T-helper 1 cell treated with Interleukin-12 subunit alpha and Interleukin-12 subunit beta and Interleukin-4 antibody, amounts not matched to agents 30 μg/mL and 1 μg/mL, for 36 hours (primary cell): ENCODE measurements at regions not wholly inside any gene's neighbourhood (a gene's known extent, or its start where the extent isn't known, plus 50 kb on each side); places are given as distances from the start of the nearest gene placed in this dataset.

Experiments used
- H3K27ac Mint-ChIP-seq: one replicate; pipeline ENCODE4 v1.8.0; 2021; ENCODE audit warnings: mild to moderate bottlenecking, mixed read lengths
- H3K27me3 Mint-ChIP-seq: one replicate; pipeline ENCODE4 v1.8.0; 2021; ENCODE audit warnings: low read depth, mixed read lengths
- H3K36me3 Mint-ChIP-seq: one replicate; pipeline ENCODE4 v1.8.0; 2021; ENCODE audit warnings: low read depth, mixed read lengths
- H3K4me1 Mint-ChIP-seq: one replicate; pipeline ENCODE4 v1.8.0; 2021; ENCODE audit warnings: low read depth, mixed read lengths
- H3K4me3 Mint-ChIP-seq: one replicate; pipeline ENCODE4 v1.8.0; 2021; ENCODE audit warnings: mild to moderate bottlenecking, moderate library complexity, mixed read lengths
- H3K9me3 Mint-ChIP-seq: one replicate; pipeline ENCODE4 v1.8.0; 2021; ENCODE audit warnings: mixed read lengths

- H3K27ac Mint-ChIP-seq = no peak overlapping the region
- peaks cover 8% of the 10 kb centered on the region for H3K9me3 Mint-ChIP-seq
- H3K36me3 Mint-ChIP-seq = no peaks in the 10 kb centered on the region
- no peaks in the 10 kb centered on the region for H3K4me1 Mint-ChIP-seq
- no peaks in the 10 kb centered on the region for H3K27me3 Mint-ChIP-seq
- no peak overlapping the region for H3K4me3 Mint-ChIP-seq
Measured at GRCh38 chr18:29003194-29003593, 826.3 kb upstream of the CDH2 start.

- Mint-ChIP-seq H3K36me3 (no peaks in the 10 kb centered on the region), H3K4me1 (no peaks in the 10 kb centered on the region), H3K27me3 (no peaks in the 10 kb centered on the region), H3K9me3 (peaks cover 8% of the 10 kb centered on the region), H3K27ac (no peak overlapping the region), H3K4me3 (no peak overlapping the region)
Measured at GRCh38 chr18:29002747-29003146, 825.8 kb upstream of the CDH2 start.

GRCh38 chr18:28999726-29000125 is 822.8 kb upstream of the CDH2 start:
- Mint-ChIP-seq H3K4me1 (no peaks in the 10 kb centered on the region), H3K27ac (no peak overlapping the region), H3K36me3 (no peaks in the 10 kb centered on the region), H3K4me3 (no peak overlapping the region), H3K9me3 (peaks cover 13% of the 10 kb centered on the region), H3K27me3 (no peaks in the 10 kb centered on the region)

GRCh38 chr18:28995319-28995718 is 818.4 kb upstream of the CDH2 start:
- Mint-ChIP-seq H3K36me3 (no peaks in the 10 kb centered on the region), H3K27ac (no peak overlapping the region), H3K27me3 (no peaks in the 10 kb centered on the region), H3K4me3 (no peak overlapping the region), H3K4me1 (no peaks in the 10 kb centered on the region), H3K9me3 (peaks cover 22% of the 10 kb centered on the region)

- Mint-ChIP-seq H3K4me1 (no peaks in the 10 kb centered on the region), H3K27ac (no peak overlapping the region), H3K27me3 (no peaks in the 10 kb centered on the region), H3K36me3 (no peaks in the 10 kb centered on the region), H3K4me3 (no peak overlapping the region), H3K9me3 (peaks cover 24% of the 10 kb centered on the region)
Measured at GRCh38 chr18:28984731-28985130, 807.8 kb upstream of the CDH2 start.

GRCh38 chr18:28974504-28974903 is 797.6 kb upstream of the CDH2 start:
- Mint-ChIP-seq H3K9me3 (peaks cover 18% of the 10 kb centered on the region), H3K27me3 (no peaks in the 10 kb centered on the region), H3K4me3 (no peak overlapping the region), H3K36me3 (no peaks in the 10 kb centered on the region), H3K27ac (no peak overlapping the region), H3K4me1 (no peaks in the 10 kb centered on the region)

GRCh38 chr18:28973324-28973723 is 796.4 kb upstream of the CDH2 start:
- Mint-ChIP-seq H3K9me3 (peaks cover 18% of the 10 kb centered on the region), H3K4me3 (no peak overlapping the region), H3K36me3 (no peaks in the 10 kb centered on the region), H3K27me3 (no peaks in the 10 kb centered on the region), H3K4me1 (no peaks in the 10 kb centered on the region), H3K27ac (no peak overlapping the region)

GRCh38 chr18:28972333-28972907 is 795.5 kb upstream of the CDH2 start:
- Mint-ChIP-seq H3K27ac (no peak overlapping the region), H3K27me3 (no peaks in the 10 kb centered on the region), H3K9me3 (peaks cover 20% of the 10 kb centered on the region), H3K4me3 (no peak overlapping the region), H3K4me1 (no peaks in the 10 kb centered on the region), H3K36me3 (no peaks in the 10 kb centered on the region)

- peaks cover 10% of the 10 kb centered on the region for H3K9me3 Mint-ChIP-seq
- H3K4me3 Mint-ChIP-seq = no peak overlapping the region
- no peaks in the 10 kb centered on the region for H3K27me3 Mint-ChIP-seq
- no peaks in the 10 kb centered on the region for H3K4me1 Mint-ChIP-seq
- no peak overlapping the region for H3K27ac Mint-ChIP-seq
- H3K36me3 Mint-ChIP-seq = no peaks in the 10 kb centered on the region
Measured at GRCh38 chr18:28963481-28963880, 786.6 kb upstream of the CDH2 start.

- no peaks in the 10 kb centered on the region for H3K4me1 Mint-ChIP-seq
- H3K27me3 Mint-ChIP-seq = no peaks in the 10 kb centered on the region
- no peak overlapping the region for H3K27ac Mint-ChIP-seq
- H3K9me3 Mint-ChIP-seq = peaks cover under 1% of the 10 kb centered on the region
- no peaks in the 10 kb centered on the region for H3K36me3 Mint-ChIP-seq
- H3K4me3 Mint-ChIP-seq = no peak overlapping the region
Measured at GRCh38 chr18:28961669-28962228, 784.8 kb upstream of the CDH2 start.

- H3K4me3 Mint-ChIP-seq = no peak overlapping the region
- no peaks in the 10 kb centered on the region for H3K36me3 Mint-ChIP-seq
- no peaks in the 10 kb centered on the region for H3K4me1 Mint-ChIP-seq
- H3K27me3 Mint-ChIP-seq = no peaks in the 10 kb centered on the region
- peaks cover 6% of the 10 kb centered on the region for H3K9me3 Mint-ChIP-seq
- H3K27ac Mint-ChIP-seq = no peak overlapping the region
Measured at GRCh38 chr18:28960146-28960545, 783.2 kb upstream of the CDH2 start.

- peaks cover 43% of the 10 kb centered on the region for H3K9me3 Mint-ChIP-seq
- H3K27me3 Mint-ChIP-seq = no peaks in the 10 kb centered on the region
- no peaks in the 10 kb centered on the region for H3K36me3 Mint-ChIP-seq
- no peak overlapping the region for H3K4me3 Mint-ChIP-seq
- no peak overlapping the region for H3K27ac Mint-ChIP-seq
- no peaks in the 10 kb centered on the region for H3K4me1 Mint-ChIP-seq
Measured at GRCh38 chr18:28952339-28952738, 775.4 kb upstream of the CDH2 start.

- H3K9me3 Mint-ChIP-seq = peaks cover 31% of the 10 kb centered on the region
- no peaks in the 10 kb centered on the region for H3K4me1 Mint-ChIP-seq
- no peaks in the 10 kb centered on the region for H3K36me3 Mint-ChIP-seq
- H3K4me3 Mint-ChIP-seq = no peak overlapping the region
- H3K27me3 Mint-ChIP-seq = no peaks in the 10 kb centered on the region
- no peak overlapping the region for H3K27ac Mint-ChIP-seq
Measured at GRCh38 chr18:28947900-28948299, 771.0 kb upstream of the CDH2 start.

- H3K27ac Mint-ChIP-seq = no peak overlapping the region
- no peaks in the 10 kb centered on the region for H3K4me1 Mint-ChIP-seq
- peaks cover 21% of the 10 kb centered on the region for H3K9me3 Mint-ChIP-seq
- H3K4me3 Mint-ChIP-seq = no peak overlapping the region
- no peaks in the 10 kb centered on the region for H3K36me3 Mint-ChIP-seq
- no peaks in the 10 kb centered on the region for H3K27me3 Mint-ChIP-seq
Measured at GRCh38 chr18:28946471-28946870, 769.5 kb upstream of the CDH2 start.

GRCh38 chr18:28922936-28923335 is 746.0 kb upstream of the CDH2 start:
- Mint-ChIP-seq H3K36me3 (no peaks in the 10 kb centered on the region), H3K27me3 (no peaks in the 10 kb centered on the region), H3K27ac (no peak overlapping the region), H3K4me1 (no peaks in the 10 kb centered on the region), H3K9me3 (peaks cover 10% of the 10 kb centered on the region), H3K4me3 (no peak overlapping the region)

GRCh38 chr18:28916456-28916855 is 739.5 kb upstream of the CDH2 start:
- Mint-ChIP-seq H3K36me3 (no peaks in the 10 kb centered on the region), H3K9me3 (peaks cover 26% of the 10 kb centered on the region), H3K27me3 (no peaks in the 10 kb centered on the region), H3K4me3 (no peak overlapping the region), H3K4me1 (no peaks in the 10 kb centered on the region), H3K27ac (no peak overlapping the region)
